GM18505 (cell line): ENCODE measurements at regions not wholly inside any gene's neighbourhood (a gene's known extent, or its start where the extent isn't known, plus 50 kb on each side); places are given as distances from the start of the nearest gene placed in this dataset.

Source experiments
- ATAC-seq: cut with Tn5 transposase; IDR thresholded peaks from one replicate; pipeline ENCODE4 v1.9.1; 2021; ENCODE audit not compliant: unreplicated experiment
- POLR2A ChIP-seq: IDR thresholded peaks from 4 replicates; pipeline ENCODE4 v1.6.1; 2011; ENCODE audit warnings: borderline replicate concordance; ENCODE audit not compliant: insufficient read depth, insufficient read length; ENCODE audit errors: extremely low read depth

DNA sequence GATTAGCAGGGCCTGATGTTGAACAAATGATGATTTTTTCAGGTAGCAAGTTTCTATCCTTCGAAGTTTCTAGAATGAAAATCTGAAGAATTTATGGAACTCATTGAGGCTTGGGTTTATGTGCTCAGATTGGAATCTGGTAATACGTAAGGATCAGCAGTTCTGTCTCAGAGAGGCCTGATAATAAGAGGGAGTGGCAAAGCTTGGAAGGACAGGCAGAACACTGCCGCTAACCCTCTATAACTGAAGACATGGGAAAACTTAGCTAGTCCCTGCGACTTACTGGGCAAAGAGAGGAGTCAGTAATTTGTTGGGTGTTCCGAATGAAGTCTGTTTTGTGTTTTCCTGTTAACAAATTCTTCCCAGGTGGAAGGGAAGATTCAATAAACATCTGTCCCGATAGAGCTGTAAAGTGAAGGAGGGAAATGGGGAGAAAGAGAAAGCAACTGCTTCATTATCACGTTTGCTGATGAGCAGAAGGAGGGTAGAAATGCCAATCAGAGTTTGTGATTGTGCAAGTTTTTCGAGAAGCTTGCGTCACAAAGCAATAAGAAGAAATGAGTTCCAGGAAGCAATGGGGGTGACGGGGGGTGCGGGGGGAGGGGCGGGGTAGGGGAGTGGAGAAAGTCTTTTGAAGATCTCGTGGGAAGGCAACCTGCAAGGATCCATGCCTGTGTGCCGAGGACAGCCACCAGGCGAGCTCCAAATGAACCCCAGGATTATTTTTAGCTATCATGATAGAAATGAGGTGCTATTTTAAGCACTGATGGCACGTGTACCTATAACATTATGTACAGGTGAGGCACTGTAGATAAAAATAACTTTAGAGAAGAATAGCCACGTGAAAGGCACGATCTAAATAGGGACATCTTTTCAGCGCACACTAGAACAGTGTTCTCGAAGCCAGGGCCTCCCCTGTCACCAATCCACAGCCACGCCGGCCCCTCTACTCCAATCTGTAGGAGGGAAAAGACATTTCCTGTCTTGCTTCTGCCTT is 224.1 kb downstream of the FGF9 start:
- TF ChIP-seq POLR2A = no peak
- no peak for ATAC-seq

- ATAC-seq = no peak
Measured at GRCh38 chr13:21895779-21896178, 224.9 kb downstream of the FGF9 start.

DNA sequence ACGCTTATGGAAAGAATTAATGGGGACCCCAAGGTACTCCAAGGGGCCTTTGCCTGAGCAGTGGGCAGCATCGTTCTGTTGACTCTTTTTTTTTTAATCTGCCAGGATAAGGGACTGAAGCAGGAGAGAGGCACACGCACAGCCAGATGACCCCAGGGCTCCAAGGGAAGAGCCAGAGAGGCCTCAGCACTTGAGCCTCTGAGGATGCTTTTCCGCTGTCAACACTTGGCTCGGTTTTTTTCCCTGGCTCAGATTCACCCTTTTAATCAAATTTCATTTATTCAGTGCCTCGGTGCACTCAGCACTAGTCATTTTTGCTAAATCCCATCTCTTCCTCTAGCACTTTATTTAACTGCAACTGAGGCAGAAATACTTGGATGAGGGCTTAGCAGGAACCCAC is 226.3 kb downstream of the FGF9 start:
- no peak for TF ChIP-seq POLR2A
- no peak for ATAC-seq

More at GRCh38 chr13:21895779-21896178, 224.9 kb downstream of the FGF9 start:
- no peak for TF ChIP-seq POLR2A

DNA sequence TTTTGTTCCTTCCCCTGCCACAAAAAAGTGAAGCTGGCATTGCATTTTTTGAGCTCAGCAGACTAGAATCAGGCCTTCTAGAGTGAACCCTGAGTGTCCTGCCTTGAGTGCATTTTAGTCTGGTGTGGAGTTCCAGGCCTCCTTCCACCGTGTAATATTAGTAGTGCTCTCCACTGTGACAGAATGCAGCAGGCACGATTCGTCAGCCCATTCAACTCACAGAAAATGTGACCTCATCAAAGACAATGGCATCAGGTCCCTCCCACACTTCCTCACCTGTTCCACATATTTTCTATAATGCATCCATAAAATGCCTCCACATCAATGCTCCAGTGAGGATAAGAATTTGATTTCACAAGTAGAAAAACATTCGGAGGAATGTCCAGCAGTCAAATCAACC is 227.6 kb downstream of the FGF9 start:
- no peak for TF ChIP-seq POLR2A
- no peak for ATAC-seq

- no peak for ATAC-seq
- TF ChIP-seq POLR2A = no peak
Measured at GRCh38 chr13:21898945-21899344, 228.1 kb downstream of the FGF9 start.

GRCh38 chr13:21901336-21901735 is 230.5 kb downstream of the FGF9 start:
- ATAC-seq = no peak
- no peak for TF ChIP-seq POLR2A

DNA sequence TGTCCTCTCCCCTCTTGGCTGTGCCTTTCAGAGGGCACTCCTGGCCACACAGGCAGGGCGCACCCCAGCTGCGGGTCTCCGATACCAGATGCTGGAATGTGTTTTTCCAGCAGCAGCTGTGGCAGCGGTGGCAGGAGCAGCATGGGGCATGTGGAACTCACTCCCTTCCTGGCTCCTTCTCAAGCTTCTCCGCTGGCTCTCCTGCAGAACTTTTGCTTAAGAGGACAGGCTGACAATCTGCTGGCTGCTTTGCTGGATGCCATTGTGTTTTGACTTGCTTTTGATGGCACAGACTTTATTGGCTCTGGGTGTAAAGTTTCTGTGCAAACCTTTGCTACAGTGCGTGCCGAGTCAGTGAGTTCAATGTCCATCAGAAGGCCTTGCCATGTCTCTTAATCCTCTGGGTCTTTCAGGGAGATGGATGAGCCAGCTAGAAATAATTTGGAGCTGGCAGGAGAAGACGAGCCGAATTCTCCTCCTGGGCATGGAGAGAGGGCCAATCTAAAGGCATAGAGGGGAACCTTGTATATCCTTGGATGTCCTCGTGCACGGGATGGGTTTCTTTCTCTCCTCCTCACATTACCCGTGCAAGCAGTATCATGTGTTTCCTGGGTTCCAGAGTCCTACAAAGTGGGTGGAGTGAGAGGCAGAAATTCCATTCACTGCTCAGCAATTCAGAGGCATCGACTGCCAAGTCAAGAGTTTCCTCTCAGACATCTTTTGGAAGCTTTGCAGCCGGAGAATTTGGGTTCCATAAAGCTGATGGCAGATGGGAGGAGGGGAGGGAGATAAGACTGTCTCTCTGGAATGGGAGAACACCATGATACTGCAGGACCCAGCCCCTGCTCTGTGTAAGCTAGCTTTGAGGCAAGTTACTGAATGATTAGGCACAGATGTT is 231.2 kb downstream of the FGF9 start:
- TF ChIP-seq POLR2A = no peak
- no peak for ATAC-seq

DNA sequence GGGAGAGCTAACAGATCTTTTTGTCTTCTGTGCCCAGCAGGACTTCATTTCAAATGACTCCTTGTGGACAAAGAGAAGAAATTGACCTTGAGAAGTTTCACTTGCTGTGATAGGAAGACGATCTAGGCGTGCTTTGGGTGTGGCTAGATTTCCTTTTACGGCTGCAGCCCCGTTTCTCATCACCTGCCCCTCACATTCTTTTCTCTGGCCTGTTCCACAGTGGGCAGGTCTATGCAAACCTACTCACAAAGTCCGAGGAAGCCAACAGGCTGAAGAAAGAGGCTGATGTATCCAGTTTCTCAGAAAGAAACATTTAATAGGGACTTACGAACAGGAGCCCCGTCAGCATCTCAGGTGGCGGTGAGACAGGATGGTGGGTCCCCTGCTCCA is 231.8 kb downstream of the FGF9 start:
- no peak for TF ChIP-seq POLR2A
- ATAC-seq = no peak

GRCh38 chr13:21905486-21905885 is 234.6 kb downstream of the FGF9 start:
- TF ChIP-seq POLR2A = no peak
- no peak for ATAC-seq

- TF ChIP-seq POLR2A = no peak
- ATAC-seq = no peak
Measured at GRCh38 chr13:21909331-21909730, 238.5 kb downstream of the FGF9 start.

- no peak for ATAC-seq
- TF ChIP-seq POLR2A = no peak
Measured at GRCh38 chr13:21910546-21910945, 239.7 kb downstream of the FGF9 start.

DNA sequence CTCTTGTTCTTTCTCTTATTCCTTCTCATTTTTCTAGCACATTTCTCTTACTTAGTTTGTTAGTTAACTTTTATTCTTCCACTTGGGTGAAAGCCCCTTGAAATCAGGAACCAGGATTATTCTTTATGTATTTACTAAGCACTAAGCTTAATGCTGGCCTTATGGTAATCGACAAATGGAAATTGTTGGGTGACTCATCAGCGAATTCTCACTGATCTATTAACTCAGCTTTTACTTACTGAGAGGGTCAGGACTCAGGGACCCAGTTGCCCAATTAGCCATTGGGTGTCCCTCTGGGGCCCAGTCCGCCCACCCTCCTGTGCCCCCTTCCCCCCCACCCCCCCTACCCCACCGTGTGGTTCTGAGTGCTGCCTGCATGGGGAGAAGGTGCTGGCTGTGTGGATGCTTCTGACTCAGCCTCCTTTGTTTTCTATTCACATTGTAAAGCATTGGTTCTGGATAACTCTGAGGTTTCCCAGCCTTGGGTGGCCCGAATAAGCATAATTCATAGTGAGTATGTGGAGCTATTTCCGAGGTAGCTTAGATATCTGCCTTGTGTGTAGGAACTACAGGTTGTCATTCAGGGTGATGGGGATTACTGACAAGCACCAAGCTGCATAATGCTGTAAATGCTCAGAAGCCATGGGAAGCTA is 240.9 kb downstream of the FGF9 start:
- no peak for ATAC-seq
- no peak for TF ChIP-seq POLR2A

DNA sequence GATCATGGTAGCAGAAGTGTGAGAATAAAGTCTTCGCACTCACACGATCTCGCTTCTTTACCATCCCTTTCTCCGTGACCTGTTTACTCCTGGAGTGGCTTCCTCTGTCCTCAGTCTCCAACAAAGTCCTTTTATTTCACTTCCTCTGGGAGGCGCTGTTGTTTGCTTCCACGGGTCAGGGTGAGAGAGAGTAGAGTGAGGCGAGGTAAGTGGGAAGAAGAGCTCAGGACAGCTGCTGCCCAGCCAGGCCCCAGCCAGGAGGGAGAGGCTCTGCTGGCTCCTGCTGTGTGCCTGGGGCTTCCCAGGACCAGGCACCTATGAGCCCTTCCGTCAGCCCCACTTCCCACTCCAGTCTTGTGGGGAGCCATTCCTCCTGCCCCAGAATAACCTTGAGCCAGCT is 242.1 kb downstream of the FGF9 start:
- ATAC-seq = no peak

More for the DNA sequence above, 242.1 kb downstream of the FGF9 start:
- no peak for TF ChIP-seq POLR2A
